ENCODE measurements at regions not wholly inside any gene's neighbourhood (a gene's known extent, or its start where the extent isn't known, plus 50 kb on each side); places are given as distances from the start of the nearest gene placed in this dataset.

- TF ChIP-seq POLR2A (IDR thresholded peaks at IDR 0.05), result no peak
- TF ChIP-seq, protein P1, sequence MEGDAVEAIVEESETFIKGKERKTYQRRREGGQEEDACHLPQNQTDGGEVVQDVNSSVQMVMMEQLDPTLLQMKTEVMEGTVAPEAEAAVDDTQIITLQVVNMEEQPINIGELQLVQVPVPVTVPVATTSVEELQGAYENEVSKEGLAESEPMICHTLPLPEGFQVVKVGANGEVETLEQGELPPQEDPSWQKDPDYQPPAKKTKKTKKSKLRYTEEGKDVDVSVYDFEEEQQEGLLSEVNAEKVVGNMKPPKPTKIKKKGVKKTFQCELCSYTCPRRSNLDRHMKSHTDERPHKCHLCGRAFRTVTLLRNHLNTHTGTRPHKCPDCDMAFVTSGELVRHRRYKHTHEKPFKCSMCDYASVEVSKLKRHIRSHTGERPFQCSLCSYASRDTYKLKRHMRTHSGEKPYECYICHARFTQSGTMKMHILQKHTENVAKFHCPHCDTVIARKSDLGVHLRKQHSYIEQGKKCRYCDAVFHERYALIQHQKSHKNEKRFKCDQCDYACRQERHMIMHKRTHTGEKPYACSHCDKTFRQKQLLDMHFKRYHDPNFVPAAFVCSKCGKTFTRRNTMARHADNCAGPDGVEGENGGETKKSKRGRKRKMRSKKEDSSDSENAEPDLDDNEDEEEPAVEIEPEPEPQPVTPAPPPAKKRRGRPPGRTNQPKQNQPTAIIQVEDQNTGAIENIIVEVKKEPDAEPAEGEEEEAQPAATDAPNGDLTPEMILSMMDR (IDR thresholded peaks at IDR 0.05), result no peak
Measured at GRCh38 chr3:28727307-28727706, 378.7 kb upstream of the AZI2 start.
